ENCODE measurements at regions not wholly inside any gene's neighbourhood (a gene's known extent, or its start where the extent isn't known, plus 50 kb on each side); places are given as distances from the start of the nearest gene placed in this dataset.

DNA sequence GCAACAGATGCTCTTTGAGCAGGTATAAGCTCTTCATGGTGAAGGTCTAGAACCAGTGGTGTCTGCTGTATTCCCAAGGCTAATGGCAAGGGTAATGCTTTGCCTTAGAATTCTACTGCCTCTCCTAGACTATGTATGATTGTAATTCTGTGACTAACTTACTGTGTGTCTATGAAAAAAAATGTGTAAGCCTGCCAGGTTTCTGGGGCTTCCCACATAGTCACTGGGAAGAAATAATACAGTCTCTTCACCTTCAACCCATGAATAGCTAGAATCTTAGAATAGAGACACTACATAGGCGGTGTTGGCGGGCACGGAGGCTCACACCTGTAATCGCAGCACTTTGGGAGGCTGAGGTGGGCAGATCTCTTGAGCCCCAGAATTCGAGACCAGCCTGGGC lies 84.1 kb downstream of the C11orf91 start:
- Histone ChIP-seq H3K4me1 (no peaks in the 10 kb centered on the region), H3K36me3 (no peaks in the 10 kb centered on the region), H3K27me3 (no peaks in the 10 kb centered on the region), H3K9me3 (no peaks in the 10 kb centered on the region), H3K4me3 (no peak overlapping the region), H3K27ac (no peak overlapping the region)
- intact Hi-C loops (cut with DNase I), result no loop called here
- no peak for DNase-seq (ENCODE audit: extremely low spot score in 2 of 2)
- TF ChIP-seq POLR2A (IDR thresholded peaks at IDR 0.05) (no peak), POLR2AphosphoS5 (IDR thresholded peaks at IDR 0.05; ENCODE audit: insufficient read depth in 1 of 2, low read depth in 1 of 2) (no peak), CTCF (IDR thresholded peaks at IDR 0.05) (no peak)

GRCh38 chr11:33615751-33616150 lies 84.9 kb downstream of the C11orf91 start:
- Histone ChIP-seq H3K27me3 (no peaks in the 10 kb centered on the region), H3K27ac (no peak overlapping the region), H3K36me3 (no peaks in the 10 kb centered on the region), H3K9me3 (no peaks in the 10 kb centered on the region), H3K4me3 (no peak overlapping the region), H3K4me1 (no peaks in the 10 kb centered on the region)
- DNase-seq (ENCODE audit: extremely low spot score in 2 of 2), result no peak
- intact Hi-C loops (cut with DNase I), result no loop called here
- TF ChIP-seq POLR2A (IDR thresholded peaks at IDR 0.05) (no peak), POLR2AphosphoS5 (IDR thresholded peaks at IDR 0.05; ENCODE audit: insufficient read depth in 1 of 2, low read depth in 1 of 2) (no peak), CTCF (IDR thresholded peaks at IDR 0.05) (no peak)

- Histone ChIP-seq H3K4me1 (no peaks in the 10 kb centered on the region), H3K27ac (no peak overlapping the region)
Observed at GRCh38 chr11:33613404-33613803, 87.2 kb downstream of the C11orf91 start.

DNA sequence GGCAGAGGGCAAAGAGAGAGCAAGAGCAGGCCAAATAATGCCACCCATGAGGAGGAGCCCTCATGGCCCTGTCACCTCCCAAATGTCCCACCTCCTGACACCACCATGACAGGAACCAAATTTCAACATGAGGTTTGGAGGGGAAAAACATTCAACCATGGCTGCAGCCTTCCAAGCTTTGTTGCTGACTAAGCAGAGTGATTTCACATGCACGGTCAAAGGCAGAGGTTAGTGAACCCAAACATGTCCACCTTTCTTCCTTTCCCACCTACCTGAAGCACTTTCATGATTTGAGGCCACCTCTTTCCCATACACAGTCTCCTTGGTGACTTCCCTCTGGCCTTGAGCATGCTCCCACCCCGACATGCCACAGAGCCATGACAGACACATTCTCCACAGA lies 89.7 kb downstream of the C11orf91 start:
- TF ChIP-seq CTCF (IDR thresholded peaks at IDR 0.05) (no peak), POLR2AphosphoS5 (IDR thresholded peaks at IDR 0.05; ENCODE audit: insufficient read depth in 1 of 2, low read depth in 1 of 2) (no peak), POLR2A (IDR thresholded peaks at IDR 0.05) (no peak)
- Histone ChIP-seq H3K4me1 (no peaks in the 10 kb centered on the region), H3K9me3 (no peaks in the 10 kb centered on the region), H3K4me3 (no peak overlapping the region), H3K27ac (no peak overlapping the region), H3K27me3 (no peaks in the 10 kb centered on the region), H3K36me3 (no peaks in the 10 kb centered on the region)
- intact Hi-C loops (cut with DNase I), result no loop called here
- no peak for DNase-seq (ENCODE audit: extremely low spot score in 2 of 2)

More at GRCh38 chr11:33613404-33613803, 87.2 kb downstream of the C11orf91 start:
- H3K27me3 ChIP-seq, result no peaks in the 10 kb centered on the region
- TF ChIP-seq POLR2AphosphoS5 (IDR thresholded peaks at IDR 0.05; ENCODE audit: insufficient read depth in 1 of 2, low read depth in 1 of 2) (no peak), POLR2A (IDR thresholded peaks at IDR 0.05) (no peak), CTCF (IDR thresholded peaks at IDR 0.05) (no peak)
- H3K4me3 ChIP-seq, result no peak overlapping the region
- H3K36me3 ChIP-seq, result no peaks in the 10 kb centered on the region
- no peak for DNase-seq (ENCODE audit: extremely low spot score in 2 of 2)
- no peaks in the 10 kb centered on the region for H3K9me3 ChIP-seq
- intact Hi-C loops (cut with DNase I), result no loop called here

GRCh38 chr11:33608386-33608785 lies 92.2 kb downstream of the C11orf91 start:
- intact Hi-C loops (cut with DNase I), result no loop called here
- no peak overlapping the region for H3K27ac ChIP-seq

More at GRCh38 chr11:33608386-33608785, 92.2 kb downstream of the C11orf91 start:
- H3K36me3 ChIP-seq, result no peaks in the 10 kb centered on the region
- no peak for DNase-seq (ENCODE audit: extremely low spot score in 2 of 2)
- H3K9me3 ChIP-seq, result no peaks in the 10 kb centered on the region
- TF ChIP-seq POLR2AphosphoS5 (IDR thresholded peaks at IDR 0.05; ENCODE audit: insufficient read depth in 1 of 2, low read depth in 1 of 2), result no peak
- TF ChIP-seq POLR2A (IDR thresholded peaks at IDR 0.05), result no peak
- TF ChIP-seq CTCF (IDR thresholded peaks at IDR 0.05), result no peak
- H3K4me1 ChIP-seq, result no peaks in the 10 kb centered on the region
- H3K27me3 ChIP-seq, result no peaks in the 10 kb centered on the region
- no peak overlapping the region for H3K4me3 ChIP-seq

Data from vagina (tissue), 2 donors.